ENCODE measurements at regions not wholly inside any gene's neighbourhood (a gene's known extent, or its start where the extent isn't known, plus 50 kb on each side); places are given as distances from the start of the nearest gene placed in this dataset.

GRCh38 chr2:39530411-39530866 lies 93.4 kb upstream of the MAP4K3 start:
- no peaks in the 10 kb centered on the region for H3K9me3 Mint-ChIP-seq
- H3K27me3 Mint-ChIP-seq: peaks cover 0 to 4% (median 0%) of the 10 kb centered on the region in 3 donors

GRCh38 chr2:39531220-39531777 lies 94.2 kb upstream of the MAP4K3 start:
- H3K9me3 Mint-ChIP-seq: no peaks in the 10 kb centered on the region
- H3K27me3 Mint-ChIP-seq: peaks cover 0 to 4% (median 0%) of the 10 kb centered on the region in 3 donors
- DNase-seq: no peak
- H3K4me1 Mint-ChIP-seq: peaks cover 26 to 42% (median 29%) of the 10 kb centered on the region in 3 donors
- no peak for ATAC-seq (ENCODE audit: low read depth in 2 of 2)
- peak overlapping the region in 1 of 8 donors; percentile 65 for H3K4me3 Mint-ChIP-seq
- no peaks in the 10 kb centered on the region for H3K36me3 Mint-ChIP-seq
- H3K27ac Mint-ChIP-seq: peak overlapping the region in 2 of 6 donors; percentile 83 to 84

More at GRCh38 chr2:39530411-39530866, 93.4 kb upstream of the MAP4K3 start:
- Mint-ChIP-seq H3K27ac (no peak overlapping the region), H3K36me3 (no peaks in the 10 kb centered on the region), H3K4me1 (peaks cover 35 to 50% (median 37%) of the 10 kb centered on the region in 3 donors), H3K4me3 (no peak overlapping the region)
- DNase-seq (no peak), ATAC-seq (ENCODE audit: low read depth in 2 of 2) (no peak)

- H3K9me3 Mint-ChIP-seq: no peaks in the 10 kb centered on the region
- H3K27me3 Mint-ChIP-seq: peaks cover 0 to 4% (median 0%) of the 10 kb centered on the region in 3 donors
- no peaks in the 10 kb centered on the region for H3K36me3 Mint-ChIP-seq
- no peak for ATAC-seq (ENCODE audit: low read depth in 2 of 2)
- DNase-seq: no peak
- H3K4me3 Mint-ChIP-seq: no peak overlapping the region
- H3K27ac Mint-ChIP-seq: no peak overlapping the region
- H3K4me1 Mint-ChIP-seq: peaks cover 10 to 26% (median 14%) of the 10 kb centered on the region in 3 donors
Observed at GRCh38 chr2:39532933-39533332, 95.8 kb upstream of the MAP4K3 start.

GRCh38 chr2:39534095-39534711 lies 97.1 kb upstream of the MAP4K3 start:
- Mint-ChIP-seq H3K27me3 (peaks cover 0 to 4% (median 0%) of the 10 kb centered on the region in 3 donors), H3K4me1 (peaks cover 10 to 21% (median 14%) of the 10 kb centered on the region in 3 donors), H3K4me3 (no peak overlapping the region), H3K36me3 (no peaks in the 10 kb centered on the region), H3K9me3 (no peaks in the 10 kb centered on the region), H3K27ac (peak overlapping the region in 1 of 6 donors; percentile 72)
- ATAC-seq (ENCODE audit: low read depth in 2 of 2) (no peak), DNase-seq (no peak)

- Mint-ChIP-seq H3K27me3 (peaks cover 0 to 4% (median 0%) of the 10 kb centered on the region in 3 donors), H3K9me3 (no peaks in the 10 kb centered on the region), H3K27ac (no peak overlapping the region), H3K36me3 (no peaks in the 10 kb centered on the region), H3K4me1 (peaks cover 10 to 16% (median 10%) of the 10 kb centered on the region in 3 donors), H3K4me3 (no peak overlapping the region)
- no peak for DNase-seq
- no peak for ATAC-seq (ENCODE audit: low read depth in 2 of 2)
Observed at GRCh38 chr2:39535636-39536185, 98.6 kb upstream of the MAP4K3 start.

GRCh38 chr2:39537150-39537549 lies 100.1 kb upstream of the MAP4K3 start:
- Mint-ChIP-seq H3K4me1 (peaks cover 2 to 3% (median 2%) of the 10 kb centered on the region in 3 donors), H3K27ac (peak overlapping the region in 1 of 6 donors; percentile 39), H3K9me3 (no peaks in the 10 kb centered on the region), H3K36me3 (no peaks in the 10 kb centered on the region), H3K27me3 (peaks cover 0 to 4% (median 0%) of the 10 kb centered on the region in 3 donors), H3K4me3 (no peak overlapping the region)
- no peak for ATAC-seq (ENCODE audit: low read depth in 2 of 2)
- no peak for DNase-seq

GRCh38 chr2:39538718-39539117 lies 101.6 kb upstream of the MAP4K3 start:
- Mint-ChIP-seq H3K4me3 (peak overlapping the region in 1 of 8 donors; percentile 54), H3K9me3 (no peaks in the 10 kb centered on the region), H3K36me3 (no peaks in the 10 kb centered on the region), H3K27me3 (peaks cover 0 to 8% (median 0%) of the 10 kb centered on the region in 3 donors), H3K27ac (peak overlapping the region in 1 of 6 donors; percentile 88), H3K4me1 (no peaks in the 10 kb centered on the region)
- ATAC-seq (ENCODE audit: low read depth in 2 of 2) (no peak), DNase-seq (no peak)

- Mint-ChIP-seq H3K36me3 (no peaks in the 10 kb centered on the region), H3K4me3 (no peak overlapping the region), H3K27me3 (peaks cover 0 to 4% (median 0%) of the 10 kb centered on the region in 3 donors), H3K4me1 (no peaks in the 10 kb centered on the region), H3K9me3 (no peaks in the 10 kb centered on the region), H3K27ac (no peak overlapping the region)
- ATAC-seq (ENCODE audit: low read depth in 2 of 2) (no peak), DNase-seq (no peak)
Observed at GRCh38 chr2:39540414-39540813, 103.3 kb upstream of the MAP4K3 start.

- Mint-ChIP-seq H3K27ac (peak overlapping the region in 1 of 6 donors; percentile 12), H3K9me3 (no peaks in the 10 kb centered on the region), H3K27me3 (peaks cover 0 to 4% (median 0%) of the 10 kb centered on the region in 3 donors), H3K4me3 (no peak overlapping the region), H3K36me3 (no peaks in the 10 kb centered on the region), H3K4me1 (no peaks in the 10 kb centered on the region)
- ATAC-seq (ENCODE audit: low read depth in 2 of 2) (no peak), DNase-seq (no peak)
Observed at GRCh38 chr2:39541011-39541930, 104.2 kb upstream of the MAP4K3 start.

GRCh38 chr2:39542523-39542922 lies 105.4 kb upstream of the MAP4K3 start:
- DNase-seq (no peak), ATAC-seq (ENCODE audit: low read depth in 2 of 2) (no peak)
- H3K4me1 Mint-ChIP-seq: no peaks in the 10 kb centered on the region
- H3K9me3 Mint-ChIP-seq: no peaks in the 10 kb centered on the region
- peak overlapping the region in 1 of 6 donors; percentile 46 for H3K27ac Mint-ChIP-seq
- no peak overlapping the region for H3K4me3 Mint-ChIP-seq
- no peaks in the 10 kb centered on the region for H3K36me3 Mint-ChIP-seq
- H3K27me3 Mint-ChIP-seq: peaks cover 0 to 4% (median 0%) of the 10 kb centered on the region in 3 donors

GRCh38 chr2:39545957-39546356 lies 108.9 kb upstream of the MAP4K3 start:
- Mint-ChIP-seq H3K36me3 (no peaks in the 10 kb centered on the region), H3K27me3 (peaks cover 0 to 4% (median 0%) of the 10 kb centered on the region in 3 donors), H3K9me3 (no peaks in the 10 kb centered on the region), H3K4me3 (no peak overlapping the region), H3K4me1 (no peaks in the 10 kb centered on the region), H3K27ac (no peak overlapping the region)
- ATAC-seq (ENCODE audit: low read depth in 2 of 2) (no peak), DNase-seq (no peak)

- H3K36me3 Mint-ChIP-seq: no peaks in the 10 kb centered on the region
- peaks cover 0 to 4% (median 0%) of the 10 kb centered on the region in 3 donors for H3K27me3 Mint-ChIP-seq
- DNase-seq (no peak), ATAC-seq (ENCODE audit: low read depth in 2 of 2) (no peak)
- no peaks in the 10 kb centered on the region for H3K9me3 Mint-ChIP-seq
- no peaks in the 10 kb centered on the region for H3K4me1 Mint-ChIP-seq
- no peak overlapping the region for H3K27ac Mint-ChIP-seq
- no peak overlapping the region for H3K4me3 Mint-ChIP-seq
Observed at GRCh38 chr2:39546409-39546808, 109.3 kb upstream of the MAP4K3 start.

- H3K27ac Mint-ChIP-seq: no peak overlapping the region
- H3K36me3 Mint-ChIP-seq: no peaks in the 10 kb centered on the region
- ATAC-seq (ENCODE audit: low read depth in 2 of 2): no peak
- peaks cover 0 to 4% (median 0%) of the 10 kb centered on the region in 3 donors for H3K27me3 Mint-ChIP-seq
- H3K4me3 Mint-ChIP-seq: no peak overlapping the region
- no peak for DNase-seq
- H3K9me3 Mint-ChIP-seq: no peaks in the 10 kb centered on the region
- H3K4me1 Mint-ChIP-seq: no peaks in the 10 kb centered on the region
Observed at GRCh38 chr2:39546937-39547336, 109.9 kb upstream of the MAP4K3 start.

Data from naive B cell (primary cell).